ENCODE measurements at regions not wholly inside any gene's neighbourhood (a gene's known extent, or its start where the extent isn't known, plus 50 kb on each side); places are given as distances from the start of the nearest gene placed in this dataset.
A peak's percentile ranks its signal among the peaks of the same experiment; 100 is the strongest.

GRCh38 chr9:75462866-75463265 lies 374.6 kb downstream of the OSTF1 start:
- no peak overlapping the region for H3K4me3 ChIP-seq (ENCODE audit: low read depth, low read length)
- no peak for TF ChIP-seq CTCF (IDR thresholded peaks at IDR 0.05; ENCODE audit: insufficient read depth, low read length, severe bottlenecking)
- DNase-seq (ENCODE audit: low read depth) (no peak), FAIRE-seq (no peak)
- H3K27me3 ChIP-seq (ENCODE audit: control insufficient read depth, insufficient read depth, low read length), result no peaks in the 10 kb centered on the region
- H3K36me3 ChIP-seq (ENCODE audit: control insufficient read depth, insufficient read depth, low read length), result no peaks in the 10 kb centered on the region

- FAIRE-seq (no peak), DNase-seq (ENCODE audit: low read depth) (no peak)
- no peaks in the 10 kb centered on the region for H3K27me3 ChIP-seq (ENCODE audit: control insufficient read depth, insufficient read depth, low read length)
- H3K36me3 ChIP-seq (ENCODE audit: control insufficient read depth, insufficient read depth, low read length), result no peaks in the 10 kb centered on the region
- TF ChIP-seq CTCF (IDR thresholded peaks at IDR 0.05; ENCODE audit: insufficient read depth, low read length, severe bottlenecking), result no peak
- no peak overlapping the region for H3K4me3 ChIP-seq (ENCODE audit: low read depth, low read length)
These were observed 375.6 kb downstream of the OSTF1 start for GRCh38 chr9:75463871-75464270.

GRCh38 chr9:75464726-75465125 lies 376.4 kb downstream of the OSTF1 start:
- no peak for DNase-seq (ENCODE audit: low read depth)
- no peaks in the 10 kb centered on the region for H3K27me3 ChIP-seq (ENCODE audit: control insufficient read depth, insufficient read depth, low read length)
- no peaks in the 10 kb centered on the region for H3K36me3 ChIP-seq (ENCODE audit: control insufficient read depth, insufficient read depth, low read length)
- no peak for FAIRE-seq
- TF ChIP-seq CTCF (IDR thresholded peaks at IDR 0.05; ENCODE audit: insufficient read depth, low read length, severe bottlenecking), result no peak
- no peak overlapping the region for H3K4me3 ChIP-seq (ENCODE audit: low read depth, low read length)

GRCh38 chr9:75467142-75467541 lies 378.8 kb downstream of the OSTF1 start:
- DNase-seq (ENCODE audit: low read depth), result peak; percentile 36
- FAIRE-seq, result no peak
- no peak for TF ChIP-seq CTCF (IDR thresholded peaks at IDR 0.05; ENCODE audit: insufficient read depth, low read length, severe bottlenecking)
- no peaks in the 10 kb centered on the region for H3K27me3 ChIP-seq (ENCODE audit: control insufficient read depth, insufficient read depth, low read length)
- H3K36me3 ChIP-seq (ENCODE audit: control insufficient read depth, insufficient read depth, low read length), result no peaks in the 10 kb centered on the region
- H3K4me3 ChIP-seq (ENCODE audit: low read depth, low read length), result no peak overlapping the region

- DNase-seq (ENCODE audit: low read depth), result no peak
- TF ChIP-seq CTCF (IDR thresholded peaks at IDR 0.05; ENCODE audit: insufficient read depth, low read length, severe bottlenecking), result no peak
- no peak for FAIRE-seq
- Histone ChIP-seq H3K36me3 (ENCODE audit: control insufficient read depth, insufficient read depth, low read length) (no peaks in the 10 kb centered on the region), H3K4me3 (ENCODE audit: low read depth, low read length) (no peak overlapping the region), H3K27me3 (ENCODE audit: control insufficient read depth, insufficient read depth, low read length) (no peaks in the 10 kb centered on the region)
These were observed 383.3 kb downstream of the OSTF1 start for GRCh38 chr9:75471549-75472114.

- H3K4me3 ChIP-seq (ENCODE audit: low read depth, low read length), result no peak overlapping the region
- FAIRE-seq (no peak), DNase-seq (ENCODE audit: low read depth) (no peak)
- no peaks in the 10 kb centered on the region for H3K27me3 ChIP-seq (ENCODE audit: control insufficient read depth, insufficient read depth, low read length)
- TF ChIP-seq CTCF (IDR thresholded peaks at IDR 0.05; ENCODE audit: insufficient read depth, low read length, severe bottlenecking), result no peak
- H3K36me3 ChIP-seq (ENCODE audit: control insufficient read depth, insufficient read depth, low read length), result no peaks in the 10 kb centered on the region
These were observed 394.3 kb downstream of the OSTF1 start for GRCh38 chr9:75482566-75482965.

Data from bronchial epithelial cell (primary cell).